GM19395 (cell line): ENCODE measurements at regions not wholly inside any gene's neighbourhood (a gene's known extent, or its start where the extent isn't known, plus 50 kb on each side); places are given as distances from the start of the nearest gene placed in this dataset.
"Not testable (repeated sequence)": the region's sequence is repeated elsewhere in the genome, so short reads cannot be mapped to it uniquely, and the experiment has no call there.

Source experiments
- ATAC-seq: cut with Tn5 transposase; IDR thresholded peaks from one replicate; pipeline ENCODE4 v1.9.1; 2021; ENCODE audit warnings: mild to moderate bottlenecking, moderate library complexity; ENCODE audit not compliant: unreplicated experiment

DNA sequence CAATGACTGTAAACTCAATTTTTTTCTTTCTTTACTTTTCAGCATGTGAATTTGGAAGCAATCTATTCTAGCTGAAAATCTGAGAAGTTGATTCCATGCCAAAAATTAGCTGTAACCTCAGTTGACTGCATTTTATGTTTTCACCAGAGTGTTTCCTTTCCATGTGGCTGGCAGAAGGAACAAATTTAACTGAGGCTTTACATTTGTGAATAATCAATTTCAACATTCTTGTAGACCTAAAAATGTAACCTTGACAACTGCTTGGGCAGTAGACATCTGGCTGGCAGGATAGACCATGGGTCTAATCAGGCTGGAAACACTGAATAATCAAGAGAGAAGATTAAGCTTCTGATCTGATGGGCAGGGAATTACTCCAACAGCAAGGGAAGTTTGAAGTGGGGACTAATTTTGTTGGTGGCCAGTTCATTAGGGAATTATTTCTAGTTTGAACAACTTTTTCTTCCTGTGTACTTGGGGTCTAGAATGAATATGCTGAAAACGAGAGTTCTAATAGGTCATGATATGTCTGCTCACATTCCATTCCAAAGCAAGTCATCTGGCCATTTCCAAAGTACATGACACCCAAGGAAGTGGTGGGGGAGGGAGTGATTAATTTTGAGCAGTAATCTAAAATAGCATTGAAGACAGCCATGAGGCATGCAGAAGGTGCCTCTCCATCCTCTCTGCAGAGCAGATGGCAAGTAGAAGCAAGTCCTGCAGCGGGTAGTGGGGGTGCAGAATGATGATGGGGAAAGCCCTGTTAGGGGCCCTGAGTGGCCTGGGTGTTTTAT, 68.2 kb downstream of the ATP23 start:
- no peak for ATAC-seq

- no peak for ATAC-seq
These were observed 70.3 kb downstream of the ATP23 start for GRCh38 chr12:58011676-58012075.

DNA sequence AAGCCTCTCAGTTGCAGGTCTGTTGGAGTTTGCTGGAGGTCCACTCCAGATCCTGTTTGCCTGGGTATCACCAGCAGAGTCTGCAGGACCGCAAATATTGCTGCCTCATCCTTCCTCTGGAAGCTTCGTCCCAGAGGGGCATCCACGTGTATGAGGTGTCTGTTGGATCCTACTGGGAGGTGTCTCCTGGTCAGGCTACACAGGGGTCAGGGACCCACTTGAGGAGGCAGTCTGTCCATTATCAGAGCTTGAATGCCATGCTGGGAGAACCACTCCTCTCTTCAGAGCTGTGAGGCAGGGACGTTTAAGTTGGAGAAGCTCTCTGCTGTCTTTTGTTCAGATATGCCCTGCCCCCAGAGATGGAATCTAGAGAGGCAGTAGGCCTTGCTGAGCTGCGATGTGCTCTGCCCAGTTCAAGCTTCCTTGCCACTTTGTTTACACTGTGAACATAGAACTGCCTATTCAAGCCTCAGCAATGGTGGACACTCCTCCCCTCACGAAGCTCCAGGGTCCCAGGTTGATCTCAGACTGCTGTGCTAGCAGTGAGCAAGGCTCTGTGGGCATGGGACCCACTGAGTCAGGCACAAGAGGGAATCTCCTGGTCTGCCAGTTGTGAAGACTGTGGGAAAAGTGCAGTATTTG, 81.1 kb downstream of the ATP23 start:
- ATAC-seq: not testable (repeated sequence)

GRCh38 chr12:58025431-58025830, 84.1 kb downstream of the ATP23 start:
- ATAC-seq: no peak

DNA sequence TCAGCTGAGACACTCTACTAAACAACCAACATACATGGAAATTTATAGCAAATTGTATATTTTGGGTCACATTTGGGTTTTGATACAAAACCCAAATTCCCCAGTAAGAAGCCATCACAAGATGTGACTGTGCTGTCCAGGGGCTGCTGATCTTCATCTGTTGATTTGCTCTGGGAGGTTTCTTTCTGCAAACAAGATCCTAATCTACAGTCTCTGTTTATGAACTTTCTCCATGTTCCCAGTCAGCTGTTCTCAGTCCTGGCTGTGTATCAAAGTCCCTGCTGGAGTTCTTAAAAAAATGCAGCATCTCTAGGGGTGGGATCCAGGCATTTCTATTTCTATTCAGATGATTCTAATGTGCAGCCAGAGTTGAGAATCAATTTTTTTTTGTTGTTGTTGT, 85.1 kb downstream of the ATP23 start:
- ATAC-seq: no peak

DNA sequence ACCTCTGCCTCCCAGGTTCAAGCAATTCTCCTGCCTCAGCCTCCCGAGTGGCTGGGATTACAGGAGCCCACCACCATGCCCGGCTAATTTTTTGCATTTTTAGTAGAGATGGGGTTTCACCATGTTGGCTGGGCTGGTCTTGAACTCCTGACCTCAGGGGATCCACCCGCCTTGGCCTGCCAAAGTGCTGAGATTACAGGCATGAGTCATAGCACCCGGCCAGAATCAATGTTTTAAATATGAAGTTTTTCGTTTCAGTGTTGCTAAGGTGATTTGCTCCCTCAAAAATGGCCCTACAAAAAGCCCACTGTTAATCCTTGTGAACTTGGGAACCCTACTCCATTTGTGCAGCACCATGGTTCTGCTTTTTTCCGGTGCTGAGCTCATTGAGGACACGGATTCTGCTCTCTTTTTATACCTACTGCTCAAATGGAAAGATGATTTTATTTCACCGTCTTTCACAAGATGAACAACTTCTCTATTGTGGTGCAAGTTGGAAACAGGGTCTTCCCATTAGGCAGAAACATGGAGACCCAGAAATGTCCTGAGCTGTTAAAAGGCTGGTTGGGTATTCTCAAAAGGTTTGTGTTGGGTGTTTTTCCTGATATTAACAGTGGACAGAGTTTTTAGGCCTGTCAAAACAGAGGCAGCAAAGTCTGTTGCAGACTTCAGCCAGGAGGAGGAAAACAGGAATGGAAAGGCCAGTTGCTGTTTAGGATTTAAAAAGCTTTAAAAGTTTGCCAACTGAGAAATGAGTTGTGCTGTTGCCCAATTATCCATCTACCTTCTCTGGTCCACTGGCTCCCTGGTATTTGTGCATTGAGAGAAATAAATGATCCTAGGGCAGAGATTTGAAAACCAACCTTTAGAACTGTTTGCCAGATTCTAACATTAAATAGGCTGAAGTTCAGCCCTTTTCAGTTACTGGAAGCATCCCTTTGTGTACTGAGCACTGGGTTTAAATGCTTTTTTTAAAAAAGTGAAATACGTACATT, 85.8 kb downstream of the ATP23 start:
- ATAC-seq: no peak

DNA sequence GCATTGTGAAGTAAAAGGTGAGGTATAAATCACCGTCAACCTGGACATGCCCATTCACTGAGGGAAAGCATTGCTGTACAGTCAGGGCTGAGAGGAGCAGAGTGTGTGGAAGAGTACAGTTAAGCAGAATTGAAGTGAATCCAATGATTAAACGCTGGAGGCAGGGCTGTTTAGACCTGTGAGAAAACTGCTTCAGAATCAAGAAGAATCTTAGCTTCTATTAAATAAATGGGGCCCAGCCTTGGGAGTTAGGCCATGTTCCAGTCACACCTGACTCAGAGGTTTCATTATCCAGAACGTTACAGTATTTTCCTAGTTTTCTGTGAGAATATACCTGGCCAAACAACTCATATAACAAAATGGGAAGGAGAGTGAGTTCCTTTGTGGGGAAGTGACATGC, 86.9 kb downstream of the ATP23 start:
- ATAC-seq: no peak

DNA sequence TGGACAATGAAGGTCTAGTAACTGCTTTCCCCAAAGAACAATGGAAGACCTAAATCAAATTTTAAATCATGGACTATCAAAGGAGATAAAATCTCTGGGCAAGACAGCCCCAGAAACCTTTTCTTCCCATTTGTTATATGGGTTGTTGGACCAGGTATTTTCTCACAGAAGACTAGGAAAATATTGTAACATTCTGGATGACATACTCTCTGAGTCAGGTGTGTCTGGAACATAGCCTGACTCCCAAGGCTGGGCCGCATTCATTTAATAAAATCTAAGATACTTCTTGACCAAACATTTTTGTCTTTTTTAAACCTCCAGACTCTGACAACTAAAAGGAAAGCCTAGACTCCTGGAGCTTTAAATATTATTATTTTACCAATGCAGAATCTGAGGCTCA, 87.9 kb downstream of the ATP23 start:
- ATAC-seq: no peak

- ATAC-seq: no peak
These were observed 89.4 kb downstream of the ATP23 start for GRCh38 chr12:58030566-58031279.

DNA sequence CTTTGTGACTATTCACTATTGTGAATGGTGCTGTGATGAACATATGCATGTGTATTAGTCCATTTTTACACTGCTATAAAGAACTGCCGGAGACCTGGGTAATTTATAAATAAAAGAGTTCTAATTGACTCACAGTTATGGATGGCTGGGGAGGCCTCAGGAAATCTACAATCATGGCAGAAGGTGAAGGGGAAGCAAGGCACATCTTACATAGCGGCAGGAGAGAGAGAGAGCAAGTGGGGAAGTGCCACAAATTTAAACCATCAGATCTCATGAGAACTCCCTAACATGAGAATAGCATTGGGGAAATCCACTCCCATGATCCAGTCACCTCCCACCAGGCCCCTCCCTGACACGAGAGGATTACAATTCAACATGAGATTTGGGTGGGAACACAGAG, 90.8 kb downstream of the ATP23 start:
- no peak for ATAC-seq

DNA sequence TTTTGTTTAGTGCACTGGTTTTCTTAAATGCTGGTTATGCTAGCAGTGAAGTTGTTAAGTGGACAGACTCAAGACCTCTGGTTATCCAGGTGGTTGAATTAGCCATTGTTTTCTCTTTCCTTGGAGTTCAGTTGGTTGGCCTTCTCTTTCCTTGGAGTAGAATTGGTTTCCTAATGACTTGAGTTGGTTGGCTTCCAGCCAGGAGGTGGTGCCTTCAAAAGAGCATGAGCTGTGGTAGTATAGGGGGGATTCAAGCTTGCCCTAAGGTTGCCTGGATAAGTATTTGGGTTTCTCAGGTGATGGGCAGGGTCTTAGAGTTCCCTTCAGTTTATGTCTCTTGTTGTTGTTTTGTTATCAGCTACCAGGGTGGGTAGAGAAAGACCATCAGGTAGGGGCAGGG, 92.5 kb downstream of the ATP23 start:
- ATAC-seq: no peak

GRCh38 chr12:58034311-58034710, 92.9 kb downstream of the ATP23 start:
- ATAC-seq: no peak

GRCh38 chr12:58034712-58035111, 93.3 kb downstream of the ATP23 start:
- no peak for ATAC-seq

GRCh38 chr12:58041441-58041840, 100.1 kb downstream of the ATP23 start:
- ATAC-seq: no peak

- ATAC-seq: no peak
These were observed 103.6 kb downstream of the ATP23 start for GRCh38 chr12:58044966-58045365.

DNA sequence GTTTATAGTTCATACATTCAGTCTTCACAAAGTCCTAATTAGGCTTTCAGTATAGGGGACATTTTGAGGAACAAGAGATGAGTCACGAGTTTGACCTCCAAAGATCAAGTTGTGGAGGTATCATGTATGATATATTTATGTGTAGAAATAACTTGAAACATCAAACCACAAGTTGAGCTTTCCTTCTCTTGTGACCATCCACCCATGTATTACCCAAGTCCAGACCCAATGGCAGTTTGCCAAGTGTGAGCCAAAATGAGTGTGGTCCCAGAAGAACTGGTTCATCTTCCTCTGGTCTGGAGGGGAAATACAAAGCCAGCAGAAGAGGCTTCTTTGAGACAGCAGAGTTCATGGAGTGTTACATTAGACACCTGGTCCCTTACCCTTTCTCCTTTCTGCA, 104.9 kb downstream of the ATP23 start:
- no peak for ATAC-seq

- ATAC-seq: no peak
These were observed 110.0 kb downstream of the ATP23 start for GRCh38 chr12:58051378-58051777.

DNA sequence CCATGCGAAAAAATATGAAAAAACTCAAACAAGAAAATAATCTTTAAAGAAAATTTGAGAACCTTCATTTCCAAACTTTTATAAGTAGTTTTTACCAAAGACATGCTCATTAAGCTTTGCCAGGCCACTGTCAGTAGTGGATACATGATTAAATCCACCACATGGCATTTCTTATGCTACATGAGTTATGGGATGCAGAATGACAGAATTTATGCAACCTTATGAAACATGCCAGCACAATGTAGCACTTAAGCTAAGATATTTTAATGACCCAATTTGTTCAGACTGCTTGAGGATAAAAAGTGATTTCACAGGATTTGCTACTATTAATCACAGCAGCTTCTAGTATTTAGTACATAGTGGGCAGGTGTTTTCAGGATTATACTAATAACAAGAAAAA, 123.3 kb downstream of the ATP23 start:
- ATAC-seq: no peak

- ATAC-seq: no peak
These were observed 124.9 kb downstream of the ATP23 start for GRCh38 chr12:58066296-58066695.

DNA sequence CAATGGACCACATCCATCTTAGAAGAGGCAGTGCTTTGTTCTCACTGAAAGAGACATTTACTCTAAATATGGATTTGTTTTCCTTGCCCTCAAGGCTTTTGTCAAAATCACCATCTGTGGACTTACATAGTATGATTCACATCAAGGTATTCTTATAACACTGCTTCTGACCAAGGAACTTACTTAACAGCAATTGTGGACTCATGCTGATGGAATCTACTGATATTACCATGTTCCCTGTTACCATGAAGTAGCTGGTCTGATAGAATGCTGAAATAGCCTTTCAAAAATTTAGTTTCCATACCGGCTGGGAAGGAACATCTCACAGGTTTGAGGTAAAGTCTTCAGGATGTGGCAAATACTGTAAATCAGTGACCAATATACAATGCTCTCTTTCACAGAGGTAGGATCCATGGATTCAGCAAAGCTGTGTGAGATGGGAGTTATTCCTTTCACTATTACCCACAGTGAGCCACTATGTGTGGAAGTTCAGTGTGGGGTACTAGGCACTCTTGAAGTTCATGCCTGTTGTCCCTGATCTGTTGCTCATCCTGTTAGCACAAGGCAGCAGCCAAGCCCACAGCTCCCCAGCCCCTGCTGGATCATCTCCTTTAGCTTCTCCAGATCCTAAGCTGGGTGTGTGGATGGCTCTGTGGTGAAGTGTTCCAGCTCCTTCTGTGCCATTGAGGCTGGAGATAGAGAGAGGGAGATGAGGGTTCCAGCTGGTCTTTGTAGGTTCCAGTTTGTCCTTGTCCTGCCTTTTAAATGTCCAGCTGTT, 126.4 kb downstream of the ATP23 start:
- no peak for ATAC-seq
